GM20000 (cell line): ENCODE measurements at regions not wholly inside any gene's neighbourhood (a gene's known extent, or its start where the extent isn't known, plus 50 kb on each side); places are given as distances from the start of the nearest gene placed in this dataset.

Source experiments
- DNase-seq: peaks from one replicate; pipeline ENCODE4 v3.0.0; 2012; ENCODE audit warnings: low spot score
- TF ChIP-seq, protein P1 (sequence below): IDR thresholded peaks from 2 replicates; pipeline ENCODE4 v1.5.1; 2012; ENCODE audit warnings: mild to moderate bottlenecking, control low read depth; ENCODE audit errors: extremely low read depth, missing control alignments

- no peak for DNase-seq
- TF ChIP-seq, protein P1, sequence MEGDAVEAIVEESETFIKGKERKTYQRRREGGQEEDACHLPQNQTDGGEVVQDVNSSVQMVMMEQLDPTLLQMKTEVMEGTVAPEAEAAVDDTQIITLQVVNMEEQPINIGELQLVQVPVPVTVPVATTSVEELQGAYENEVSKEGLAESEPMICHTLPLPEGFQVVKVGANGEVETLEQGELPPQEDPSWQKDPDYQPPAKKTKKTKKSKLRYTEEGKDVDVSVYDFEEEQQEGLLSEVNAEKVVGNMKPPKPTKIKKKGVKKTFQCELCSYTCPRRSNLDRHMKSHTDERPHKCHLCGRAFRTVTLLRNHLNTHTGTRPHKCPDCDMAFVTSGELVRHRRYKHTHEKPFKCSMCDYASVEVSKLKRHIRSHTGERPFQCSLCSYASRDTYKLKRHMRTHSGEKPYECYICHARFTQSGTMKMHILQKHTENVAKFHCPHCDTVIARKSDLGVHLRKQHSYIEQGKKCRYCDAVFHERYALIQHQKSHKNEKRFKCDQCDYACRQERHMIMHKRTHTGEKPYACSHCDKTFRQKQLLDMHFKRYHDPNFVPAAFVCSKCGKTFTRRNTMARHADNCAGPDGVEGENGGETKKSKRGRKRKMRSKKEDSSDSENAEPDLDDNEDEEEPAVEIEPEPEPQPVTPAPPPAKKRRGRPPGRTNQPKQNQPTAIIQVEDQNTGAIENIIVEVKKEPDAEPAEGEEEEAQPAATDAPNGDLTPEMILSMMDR: peak; percentile 18
These were observed 759.6 kb downstream of the RAB28 start for GRCh38 chr4:12724510-12724909.

- no peak for DNase-seq
- TF ChIP-seq, protein P1: no peak
These were observed 760.2 kb downstream of the RAB28 start for GRCh38 chr4:12723849-12724447.

DNA sequence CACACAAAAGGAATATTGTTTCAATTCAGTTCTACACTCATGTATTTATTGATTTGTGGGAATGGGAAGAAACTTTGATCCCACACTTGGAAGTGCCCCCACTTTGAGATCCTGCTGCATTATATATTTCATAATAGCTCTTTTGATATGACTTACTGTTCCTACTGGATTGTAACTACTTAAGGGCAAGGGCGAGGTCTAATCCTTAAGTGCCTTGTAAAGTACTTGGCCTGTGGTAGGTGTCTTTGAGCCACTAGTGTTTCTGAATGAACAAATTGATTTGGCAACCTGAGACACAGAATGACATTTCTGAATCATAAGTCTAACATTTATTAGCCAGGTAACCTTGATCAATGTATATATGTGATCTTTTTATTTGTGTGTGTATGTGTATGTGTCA is 767.2 kb downstream of the RAB28 start:
- TF ChIP-seq, protein P1: no peak
- DNase-seq: no peak

DNA sequence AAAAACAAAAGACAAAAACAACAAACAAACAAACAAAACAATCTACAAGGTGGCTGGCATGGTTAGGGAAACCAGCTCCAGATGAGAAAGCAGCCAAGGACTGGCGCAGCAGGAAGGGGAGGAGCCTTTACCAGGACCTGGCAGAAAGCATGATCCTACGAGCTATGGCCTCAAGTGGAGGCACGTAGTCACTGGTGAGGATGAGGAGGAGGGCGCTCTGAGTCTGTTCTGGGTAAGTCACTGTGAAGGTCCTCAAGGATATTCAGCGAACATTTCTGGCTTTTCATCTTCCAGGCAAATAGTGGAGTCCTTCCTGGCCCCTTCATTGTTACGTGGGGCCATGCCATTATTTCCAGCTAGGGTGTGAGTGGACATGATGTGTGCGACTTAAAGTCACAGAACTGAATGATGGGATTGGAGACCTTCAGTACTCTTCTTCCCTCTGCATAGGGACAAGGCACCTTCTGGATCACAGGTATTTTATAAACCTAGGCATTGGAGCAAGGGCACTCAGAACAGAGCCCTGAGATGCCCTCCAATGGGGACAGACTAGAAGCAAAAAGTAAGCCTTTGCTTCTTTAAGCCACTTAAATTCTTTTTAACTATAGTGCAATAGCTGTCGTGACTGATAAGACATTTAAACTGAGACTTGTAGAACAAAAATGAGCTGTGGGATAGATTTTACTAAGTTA is 771.3 kb downstream of the RAB28 start:
- DNase-seq: no peak
- TF ChIP-seq, protein P1: no peak

DNA sequence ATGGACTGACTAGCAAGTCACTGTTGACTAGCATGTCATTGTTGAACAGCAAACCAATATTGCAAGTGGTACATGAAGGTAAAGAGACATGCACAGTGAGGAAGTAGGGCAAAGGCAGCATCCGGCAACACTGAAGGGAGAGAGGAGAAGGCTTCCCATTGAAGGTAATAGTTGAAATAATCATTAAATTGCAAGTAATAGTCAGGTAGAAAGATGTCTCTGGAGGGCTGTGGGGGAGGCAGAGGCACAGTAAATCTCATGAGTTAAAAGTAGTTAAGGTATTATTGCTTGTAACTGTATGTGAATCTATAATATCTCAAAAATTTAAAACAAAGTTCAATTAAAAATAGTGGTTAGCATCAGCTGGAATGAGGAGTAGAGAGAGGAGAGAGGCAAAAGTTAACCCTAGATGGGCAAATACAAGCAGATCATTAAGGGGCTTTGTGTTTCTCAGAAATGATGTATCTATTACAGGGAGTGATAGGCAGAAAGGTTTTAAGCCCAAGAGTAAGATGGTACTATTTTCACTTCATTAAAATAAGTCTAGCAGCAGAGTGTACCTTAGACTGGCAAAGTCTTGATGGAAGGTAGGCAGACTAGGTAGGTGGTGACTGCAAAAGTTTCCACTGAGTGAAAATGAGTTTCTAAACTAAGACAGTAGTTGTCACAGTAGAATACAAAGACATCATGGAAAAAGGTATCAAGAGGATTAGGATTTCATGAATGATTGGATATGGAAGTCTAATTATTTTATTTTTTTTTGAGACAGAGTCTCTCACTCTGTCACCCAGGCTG is 776.6 kb downstream of the RAB28 start:
- TF ChIP-seq, protein P1: no peak
- no peak for DNase-seq

DNA sequence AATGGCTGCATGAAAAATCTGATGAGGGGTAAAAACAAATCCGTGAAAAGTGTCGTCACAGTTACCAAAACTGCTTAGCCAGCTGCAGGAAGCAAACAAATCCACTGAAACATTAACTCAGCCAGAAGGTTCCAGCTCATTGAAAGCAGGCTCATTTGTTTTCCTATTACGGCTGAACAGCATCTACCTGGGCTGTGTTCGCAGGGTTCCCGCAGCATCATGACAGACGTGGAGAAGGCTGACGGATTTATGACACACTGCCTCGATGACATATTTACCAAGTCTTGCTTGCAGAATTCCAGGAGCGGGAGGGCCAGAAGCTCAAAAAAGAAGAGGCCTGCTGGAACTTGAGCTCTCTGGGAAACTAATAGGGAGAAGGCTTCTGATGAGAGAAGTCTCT is 781.1 kb downstream of the RAB28 start:
- TF ChIP-seq, protein P1: no peak
- no peak for DNase-seq

DNA sequence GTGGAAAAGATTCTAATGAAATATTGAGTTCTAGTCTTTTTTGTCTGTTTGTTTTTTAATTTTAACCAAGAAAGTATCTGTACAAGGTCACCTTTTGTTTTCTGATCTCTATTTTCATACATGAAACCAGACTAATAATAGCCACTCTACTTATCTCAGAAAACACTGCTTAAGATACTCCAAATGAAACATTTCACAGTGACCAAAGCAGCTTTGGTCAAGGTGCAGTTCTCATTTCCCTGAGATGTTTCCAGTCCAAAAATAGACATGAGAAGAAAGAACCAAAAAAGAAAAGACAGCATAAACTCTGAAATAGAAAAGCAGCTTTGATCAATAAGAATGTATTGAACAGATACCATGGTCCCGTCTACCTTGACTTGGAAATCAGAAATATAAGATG is 782.8 kb downstream of the RAB28 start:
- TF ChIP-seq, protein P1: no peak
- no peak for DNase-seq
